H1 (cell line): ENCODE measurements at regions not wholly inside any gene's neighbourhood (a gene's known extent, or its start where the extent isn't known, plus 50 kb on each side); places are given as distances from the start of the nearest gene placed in this dataset.

Source experiments
- NRF1 ChIP-seq: IDR thresholded peaks from 2 replicates; pipeline ENCODE4 v1.6.1; 2011; ENCODE audit warnings: mild to moderate bottlenecking, low read depth, low read length, improper control_type of control experiment
- POLR2A ChIP-seq, 2 experiments: IDR thresholded peaks; 1 replicate in 1 of 2; 2 replicates in 1 of 2; pipeline ENCODE4 v1.6.1; 2011; ENCODE audit warnings: low read depth in 2 of 2, low read length in 2 of 2, mild to moderate bottlenecking in 2 of 2; ENCODE audit errors: control extremely low read depth in 1 of 2

DNA sequence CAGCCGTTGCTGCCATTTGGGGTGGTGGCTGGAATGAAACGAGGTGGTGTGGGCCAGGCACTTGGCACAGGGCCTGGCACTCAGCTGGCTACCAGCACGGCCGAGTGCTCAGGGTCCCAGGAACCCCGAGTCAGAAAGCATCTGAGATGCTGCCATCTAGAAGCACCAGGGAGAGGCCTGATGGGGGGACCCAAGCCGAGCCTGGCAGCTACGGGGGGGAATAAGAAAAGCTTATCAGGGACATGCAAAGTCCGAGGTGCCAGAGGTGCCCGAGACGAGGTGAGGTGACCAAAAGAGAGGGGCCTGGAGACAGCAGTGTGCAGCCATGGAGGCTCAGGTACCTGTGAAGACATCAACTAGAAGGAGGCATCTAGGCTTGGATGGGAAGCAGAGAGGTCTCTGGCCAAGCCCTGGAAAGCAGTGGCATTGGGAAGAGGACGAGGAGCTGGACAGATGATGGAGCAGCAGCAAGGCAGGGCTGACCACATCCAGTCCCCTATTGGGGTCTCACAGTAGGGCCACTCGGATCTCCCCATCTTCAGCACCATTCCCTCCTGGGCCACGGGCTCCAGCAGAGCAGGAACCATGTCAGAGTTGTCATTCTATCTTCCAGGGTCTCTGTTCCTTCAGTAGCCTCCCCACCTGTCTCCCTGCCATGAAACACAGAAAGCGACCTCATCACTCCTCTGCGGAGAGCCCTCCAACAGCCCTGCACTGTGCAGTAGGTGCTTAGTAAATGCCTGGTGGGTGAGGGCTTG lies 59.3 kb upstream of the DIO3 start:
- no peak for TF ChIP-seq NRF1
- TF ChIP-seq POLR2A (IDR thresholded peaks at IDR 0.05; ENCODE audit: control extremely low read depth in 1 of 2, low read depth in 2 of 2, low read length in 2 of 2), result no peak
